ENCODE measurements at regions not wholly inside any gene's neighbourhood (a gene's known extent, or its start where the extent isn't known, plus 50 kb on each side); places are given as distances from the start of the nearest gene placed in this dataset.

DNA sequence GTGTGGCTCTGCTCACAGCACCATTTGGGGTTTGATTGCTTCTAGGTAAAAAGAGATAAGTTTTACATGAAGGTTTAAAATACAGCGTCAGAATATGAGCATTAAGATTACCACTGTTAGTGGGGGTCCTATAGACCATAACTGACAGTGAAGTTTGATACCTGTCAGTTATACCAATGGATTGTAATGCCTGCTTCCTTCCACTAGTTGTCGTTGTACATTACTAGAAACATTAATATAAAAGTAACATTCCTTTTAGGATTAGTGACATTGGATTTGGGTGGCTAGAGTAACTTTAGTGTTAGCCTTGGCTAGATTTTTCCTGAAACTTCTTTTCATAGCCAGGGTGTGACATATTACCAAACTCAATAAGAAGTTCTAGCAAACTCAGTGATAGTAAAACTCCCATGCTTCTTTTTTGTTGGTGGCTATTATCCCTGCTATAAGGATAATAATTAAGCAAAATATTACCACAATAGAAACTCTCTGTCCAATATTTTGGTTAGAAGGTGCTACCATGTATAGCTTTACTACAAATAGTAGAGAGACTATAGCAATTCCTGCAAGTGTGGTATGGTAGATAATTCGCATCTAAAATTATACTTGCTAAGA, 57.1 kb downstream of the FAM181B start:
- CTCF ChIA-PET: no interaction called here
- Histone ChIP-seq H3K27me3 (ENCODE audit: control insufficient read depth, insufficient read depth, low read length) (no peaks in the 10 kb centered on the region), H3K36me3 (ENCODE audit: control insufficient read depth, insufficient read depth, low read length) (no peaks in the 10 kb centered on the region), H3K4me3 (ENCODE audit: low read depth, low read length) (no peak overlapping the region)
- TF ChIP-seq, protein P1, sequence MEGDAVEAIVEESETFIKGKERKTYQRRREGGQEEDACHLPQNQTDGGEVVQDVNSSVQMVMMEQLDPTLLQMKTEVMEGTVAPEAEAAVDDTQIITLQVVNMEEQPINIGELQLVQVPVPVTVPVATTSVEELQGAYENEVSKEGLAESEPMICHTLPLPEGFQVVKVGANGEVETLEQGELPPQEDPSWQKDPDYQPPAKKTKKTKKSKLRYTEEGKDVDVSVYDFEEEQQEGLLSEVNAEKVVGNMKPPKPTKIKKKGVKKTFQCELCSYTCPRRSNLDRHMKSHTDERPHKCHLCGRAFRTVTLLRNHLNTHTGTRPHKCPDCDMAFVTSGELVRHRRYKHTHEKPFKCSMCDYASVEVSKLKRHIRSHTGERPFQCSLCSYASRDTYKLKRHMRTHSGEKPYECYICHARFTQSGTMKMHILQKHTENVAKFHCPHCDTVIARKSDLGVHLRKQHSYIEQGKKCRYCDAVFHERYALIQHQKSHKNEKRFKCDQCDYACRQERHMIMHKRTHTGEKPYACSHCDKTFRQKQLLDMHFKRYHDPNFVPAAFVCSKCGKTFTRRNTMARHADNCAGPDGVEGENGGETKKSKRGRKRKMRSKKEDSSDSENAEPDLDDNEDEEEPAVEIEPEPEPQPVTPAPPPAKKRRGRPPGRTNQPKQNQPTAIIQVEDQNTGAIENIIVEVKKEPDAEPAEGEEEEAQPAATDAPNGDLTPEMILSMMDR (IDR thresholded peaks at IDR 0.05; ENCODE audit: insufficient read depth, low read depth, low read length): peak; percentile 49
- DNase-seq (ENCODE audit: low read depth): no peak
- POLR2A ChIA-PET: no interaction called here

DNA sequence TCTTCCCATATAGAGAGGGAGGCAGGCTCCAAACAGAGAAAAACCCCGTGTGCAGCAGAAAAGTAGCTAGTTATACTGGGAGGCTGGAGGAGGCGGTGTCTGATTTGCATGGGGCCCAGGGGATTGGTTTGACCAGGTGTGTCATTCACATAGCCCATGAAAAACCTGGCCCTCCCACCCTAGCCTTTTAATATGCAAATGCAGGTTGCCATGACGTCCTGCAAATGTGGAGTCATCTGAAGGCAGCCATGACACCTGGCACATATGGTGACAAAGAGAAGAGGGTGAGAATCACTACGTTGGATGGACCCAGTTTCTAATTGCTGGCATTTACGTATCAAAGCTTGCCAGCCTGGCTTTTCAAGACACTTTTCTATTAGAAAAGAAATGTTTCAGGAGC, 57.8 kb downstream of the FAM181B start:
- no peak for DNase-seq (ENCODE audit: low read depth)
- CTCF ChIA-PET: no interaction called here
- TF ChIP-seq, protein P1 (IDR thresholded peaks at IDR 0.05; ENCODE audit: insufficient read depth, low read depth, low read length): no peak
- no peaks in the 10 kb centered on the region for H3K27me3 ChIP-seq (ENCODE audit: control insufficient read depth, insufficient read depth, low read length)
- POLR2A ChIA-PET: no interaction called here
- H3K36me3 ChIP-seq (ENCODE audit: control insufficient read depth, insufficient read depth, low read length): no peaks in the 10 kb centered on the region
- no peak overlapping the region for H3K4me3 ChIP-seq (ENCODE audit: low read depth, low read length)

GRCh38 chr11:82673631-82674030, 60.0 kb downstream of the FAM181B start:
- ChIA-PET POLR2A (no interaction called here), CTCF (no interaction called here)
- no peak overlapping the region for H3K4me3 ChIP-seq (ENCODE audit: low read depth, low read length)
- H3K27me3 ChIP-seq (ENCODE audit: control insufficient read depth, insufficient read depth, low read length): no peaks in the 10 kb centered on the region
- no peak for DNase-seq (ENCODE audit: low read depth)
- no peaks in the 10 kb centered on the region for H3K36me3 ChIP-seq (ENCODE audit: control insufficient read depth, insufficient read depth, low read length)
- TF ChIP-seq, protein P1 (IDR thresholded peaks at IDR 0.05; ENCODE audit: insufficient read depth, low read depth, low read length): no peak

- H3K4me3 ChIP-seq (ENCODE audit: low read depth, low read length): no peak overlapping the region
- DNase-seq (ENCODE audit: low read depth): no peak
- ChIA-PET POLR2A (no interaction called here), CTCF (interaction anchor here (0.6 kb wide), 1 partner anchor 10 kb away, joined by 3 read pairs; no protein-coding TSS in a partner anchor)
- no peaks in the 10 kb centered on the region for H3K36me3 ChIP-seq (ENCODE audit: control insufficient read depth, insufficient read depth, low read length)
- TF ChIP-seq, protein P1 (IDR thresholded peaks at IDR 0.05; ENCODE audit: insufficient read depth, low read depth, low read length): no peak
- no peaks in the 10 kb centered on the region for H3K27me3 ChIP-seq (ENCODE audit: control insufficient read depth, insufficient read depth, low read length)
These were observed 62.2 kb downstream of the FAM181B start for GRCh38 chr11:82671451-82671850.

GRCh38 chr11:82663535-82663934, 70.1 kb downstream of the FAM181B start:
- no peak for DNase-seq (ENCODE audit: low read depth)
- H3K4me3 ChIP-seq (ENCODE audit: low read depth, low read length): no peak overlapping the region
- H3K36me3 ChIP-seq (ENCODE audit: control insufficient read depth, insufficient read depth, low read length): no peaks in the 10 kb centered on the region
- CTCF ChIA-PET: interaction anchor here (0.6 to 0.9 kb wide), 2 partner anchors 23 to 34 kb away, joined by 3 read pairs; no protein-coding TSS in a partner anchor
- TF ChIP-seq, protein P1 (IDR thresholded peaks at IDR 0.05; ENCODE audit: insufficient read depth, low read depth, low read length): no peak
- POLR2A ChIA-PET: no interaction called here
- no peaks in the 10 kb centered on the region for H3K27me3 ChIP-seq (ENCODE audit: control insufficient read depth, insufficient read depth, low read length)
